PC-3 (cell line): ENCODE measurements at regions not wholly inside any gene's neighbourhood (a gene's known extent, or its start where the extent isn't known, plus 50 kb on each side); places are given as distances from the start of the nearest gene placed in this dataset.

Experiments
- ATAC-seq: fragments of 200-7000 bp; cut with Tn5 transposase; 2 replicates; pipeline ENCODE4 v1.9.1; 2020; ENCODE audit warnings: mild to moderate bottlenecking, moderate library complexity
- BruUV-seq: library from RNA; stranded (reverse); fragments of 400-500 nt; replicated peaks from 2 replicates; lab custom pipeline; 2021; lab: Mats Ljungman, UMichigan
- CTCF ChIA-PET: fragments of 300-600 bp; sonication (Branson Sonifier 250); formaldehyde crosslinking; loops from one replicate; lab custom pipeline; 2022; ENCODE audit warnings: antibody characterized with exemption; lab: Charles Lee
- POLR2A ChIA-PET: fragments of 300-600 bp; sonication (Branson Sonifier 250); formaldehyde crosslinking; loops from one replicate; lab custom pipeline; 2022; ENCODE audit warnings: antibody characterized with exemption; ENCODE audit not compliant: unreplicated experiment; lab: Charles Lee
- DNase-seq: peaks from one replicate; pipeline ENCODE4 v3.0.0-alpha.2; 2015
- H2AFZ ChIP-seq: fragments of 300-600 bp; sonication (generic); 2 replicates; pipeline ENCODE4 v1.6.0; 2016; ENCODE audit warnings: antibody characterized with exemption, low read length
- H3F3A ChIP-seq: fragments of 300-600 bp; sonication (generic); one replicate; pipeline ENCODE4 v1.6.0; 2017; ENCODE audit warnings: antibody characterized with exemption, low read length, control low read depth, mild to moderate bottlenecking; ENCODE audit not compliant: unreplicated experiment
- H3K27ac ChIP-seq: fragments of 300-600 bp; sonication (generic); 2 replicates; pipeline ENCODE4 v1.5.1; 2016; ENCODE audit warnings: mild to moderate bottlenecking, low read length
- H3K27me3 ChIP-seq: fragments of 300-600 bp; sonication (generic); 2 replicates; pipeline ENCODE4 v1.6.1; 2016; ENCODE audit warnings: low read length, mixed read lengths
- H3K36me3 ChIP-seq: fragments of 300-600 bp; sonication (generic); 2 replicates; pipeline ENCODE4 v1.6.1; 2016; ENCODE audit warnings: low read depth, mixed run types, low read length, mixed read lengths
- H3K4me1 ChIP-seq: fragments of 300-600 bp; sonication (generic); 2 replicates; pipeline ENCODE4 v1.5.1; 2016; ENCODE audit warnings: low read length; ENCODE audit not compliant: insufficient read depth
- H3K4me2 ChIP-seq: fragments of 300-600 bp; sonication (generic); 2 replicates; pipeline ENCODE4 v1.6.0; 2016; ENCODE audit warnings: low read length
- H3K4me3 ChIP-seq: fragments of 300-600 bp; sonication (generic); 2 replicates; pipeline ENCODE4 v1.5.1; 2016; ENCODE audit warnings: mild to moderate bottlenecking, low read length, mixed read lengths
- H3K79me2 ChIP-seq: fragments of 300-600 bp; sonication (generic); 2 replicates; pipeline ENCODE4 v1.6.1; 2017; ENCODE audit warnings: low read length, mixed read lengths
- H3K9ac ChIP-seq: fragments of 300-600 bp; sonication (generic); 2 replicates; pipeline ENCODE4 v1.6.0; 2016; ENCODE audit warnings: mild to moderate bottlenecking, low read length
- H3K9me2 ChIP-seq: fragments of 300-600 bp; sonication (generic); replicated peaks from 2 replicates; pipeline ENCODE4 v1.6.1; 2016; ENCODE audit warnings: mixed run types, low read length, mixed read lengths
- H3K9me3 ChIP-seq: fragments of 300-600 bp; sonication (generic); 2 replicates; pipeline ENCODE4 v1.6.1; 2016; ENCODE audit warnings: low read length, mixed read lengths
- H4K20me1 ChIP-seq: fragments of 300-600 bp; sonication (generic); 2 replicates; pipeline ENCODE4 v1.6.1; 2016; ENCODE audit warnings: low read length, mixed read lengths
- EZH2 ChIP-seq: fragments of 300-600 bp; sonication (generic); IDR thresholded peaks from one replicate; pipeline ENCODE4 v1.6.1; 2017; ENCODE audit warnings: antibody characterized with exemption, mild to moderate bottlenecking, low read length; ENCODE audit not compliant: unreplicated experiment
- EZH2phosphoT487 ChIP-seq: fragments of 300-600 bp; sonication (generic); IDR thresholded peaks from 2 replicates; pipeline ENCODE4 v1.6.1; 2018; ENCODE audit warnings: mild to moderate bottlenecking, antibody characterized with exemption, low read length, borderline replicate concordance
- intact Hi-C: fragments of 100-400 bp; cut with micrococcal nuclease; formaldehyde crosslinking; loops from 2 replicates; pipeline ENCODE4 v1.9.0; 2023
- TF ChIP-seq, protein P1 (sequence below): fragments of 300-600 bp; sonication (generic); conservative IDR thresholded peaks from 2 replicates; pipeline ENCODE4 v1.5.1; 2017; ENCODE audit warnings: antibody characterized with exemption, low read depth, mild to moderate bottlenecking, low read length

DNA sequence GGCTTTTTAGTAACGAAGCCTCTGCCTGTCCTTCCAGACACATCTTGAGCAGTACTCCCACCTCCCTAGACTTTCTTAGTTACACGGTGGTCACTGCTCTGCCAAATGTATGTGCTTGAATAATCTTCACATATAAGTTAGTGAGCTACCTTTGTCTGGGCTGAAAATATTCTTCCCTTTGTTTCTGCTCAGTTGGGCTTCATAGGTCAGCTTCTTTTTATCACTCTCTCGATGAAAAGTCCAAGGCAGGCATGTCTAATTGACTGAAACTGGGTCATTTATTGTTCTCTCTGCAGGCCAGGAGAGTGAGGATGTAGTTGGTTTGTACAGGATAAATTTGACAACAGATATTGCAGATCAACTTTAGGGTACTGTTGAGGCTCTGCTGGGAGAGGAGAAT is 636.7 kb upstream of the IGFBP3 start:
- H3K4me3 ChIP-seq, result no peak overlapping the region
- no peak overlapping the region for H2AFZ ChIP-seq
- no peaks in the 10 kb centered on the region for H3K9me3 ChIP-seq
- H3K79me2 ChIP-seq, result no peaks in the 10 kb centered on the region
- H3K9me2 ChIP-seq, result no peaks in the 10 kb centered on the region
- H4K20me1 ChIP-seq, result no peaks in the 10 kb centered on the region
- no peak for TF ChIP-seq EZH2
- no peak for TF ChIP-seq EZH2phosphoT487
- TF ChIP-seq, protein P1, sequence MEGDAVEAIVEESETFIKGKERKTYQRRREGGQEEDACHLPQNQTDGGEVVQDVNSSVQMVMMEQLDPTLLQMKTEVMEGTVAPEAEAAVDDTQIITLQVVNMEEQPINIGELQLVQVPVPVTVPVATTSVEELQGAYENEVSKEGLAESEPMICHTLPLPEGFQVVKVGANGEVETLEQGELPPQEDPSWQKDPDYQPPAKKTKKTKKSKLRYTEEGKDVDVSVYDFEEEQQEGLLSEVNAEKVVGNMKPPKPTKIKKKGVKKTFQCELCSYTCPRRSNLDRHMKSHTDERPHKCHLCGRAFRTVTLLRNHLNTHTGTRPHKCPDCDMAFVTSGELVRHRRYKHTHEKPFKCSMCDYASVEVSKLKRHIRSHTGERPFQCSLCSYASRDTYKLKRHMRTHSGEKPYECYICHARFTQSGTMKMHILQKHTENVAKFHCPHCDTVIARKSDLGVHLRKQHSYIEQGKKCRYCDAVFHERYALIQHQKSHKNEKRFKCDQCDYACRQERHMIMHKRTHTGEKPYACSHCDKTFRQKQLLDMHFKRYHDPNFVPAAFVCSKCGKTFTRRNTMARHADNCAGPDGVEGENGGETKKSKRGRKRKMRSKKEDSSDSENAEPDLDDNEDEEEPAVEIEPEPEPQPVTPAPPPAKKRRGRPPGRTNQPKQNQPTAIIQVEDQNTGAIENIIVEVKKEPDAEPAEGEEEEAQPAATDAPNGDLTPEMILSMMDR, result no peak
- no TSS peak for BruUV-seq
- H3K27me3 ChIP-seq, result no peaks in the 10 kb centered on the region
- CTCF ChIA-PET, result no interaction called here
- DNase-seq (no peak), ATAC-seq (no peak)
- intact Hi-C loops, result no loop called here
- no peak overlapping the region for H3K27ac ChIP-seq
- POLR2A ChIA-PET, result no interaction called here
- no peaks in the 10 kb centered on the region for H3F3A ChIP-seq
- no peak overlapping the region for H3K4me2 ChIP-seq
- H3K9ac ChIP-seq, result no peak overlapping the region
- no peaks in the 10 kb centered on the region for H3K36me3 ChIP-seq
- H3K4me1 ChIP-seq, result peaks cover 9% of the 10 kb centered on the region

DNA sequence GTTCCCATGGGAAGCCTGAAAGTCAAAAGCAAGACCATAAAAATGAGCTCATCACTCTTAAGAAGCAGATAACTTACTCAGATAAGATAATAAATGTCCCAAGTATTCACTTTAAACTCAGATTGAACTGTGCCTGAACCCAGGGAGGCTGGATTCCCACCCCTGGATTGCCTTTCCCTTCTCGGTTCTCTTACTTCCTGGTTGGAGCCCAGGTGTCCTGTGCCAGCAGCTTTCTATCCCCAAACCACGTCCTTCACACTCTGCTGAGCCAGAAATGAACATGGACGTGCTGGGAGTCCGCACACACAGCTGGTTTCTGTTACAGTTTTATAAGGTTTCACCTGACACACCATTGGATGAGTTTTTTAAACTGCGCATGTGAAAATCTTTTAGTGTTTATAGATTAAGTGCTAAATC is 636.2 kb upstream of the IGFBP3 start:
- no peaks in the 10 kb centered on the region for H3K9me3 ChIP-seq
- peaks cover 9% of the 10 kb centered on the region for H3K4me1 ChIP-seq
- ATAC-seq (no peak), DNase-seq (no peak)
- H3K27me3 ChIP-seq, result no peaks in the 10 kb centered on the region
- no peak overlapping the region for H3K9ac ChIP-seq
- no peaks in the 10 kb centered on the region for H3F3A ChIP-seq
- no peaks in the 10 kb centered on the region for H3K79me2 ChIP-seq
- ChIA-PET CTCF (no interaction called here), POLR2A (no interaction called here)
- H3K9me2 ChIP-seq, result no peaks in the 10 kb centered on the region
- no peak overlapping the region for H2AFZ ChIP-seq
- intact Hi-C loops, result no loop called here
- no peak overlapping the region for H3K4me2 ChIP-seq
- H3K36me3 ChIP-seq, result no peaks in the 10 kb centered on the region
- no peaks in the 10 kb centered on the region for H4K20me1 ChIP-seq
- no peak overlapping the region for H3K4me3 ChIP-seq
- TF ChIP-seq EZH2phosphoT487 (no peak), EZH2 (no peak)
- TF ChIP-seq, protein P1, result no peak
- no TSS peak for BruUV-seq
- no peak overlapping the region for H3K27ac ChIP-seq

DNA sequence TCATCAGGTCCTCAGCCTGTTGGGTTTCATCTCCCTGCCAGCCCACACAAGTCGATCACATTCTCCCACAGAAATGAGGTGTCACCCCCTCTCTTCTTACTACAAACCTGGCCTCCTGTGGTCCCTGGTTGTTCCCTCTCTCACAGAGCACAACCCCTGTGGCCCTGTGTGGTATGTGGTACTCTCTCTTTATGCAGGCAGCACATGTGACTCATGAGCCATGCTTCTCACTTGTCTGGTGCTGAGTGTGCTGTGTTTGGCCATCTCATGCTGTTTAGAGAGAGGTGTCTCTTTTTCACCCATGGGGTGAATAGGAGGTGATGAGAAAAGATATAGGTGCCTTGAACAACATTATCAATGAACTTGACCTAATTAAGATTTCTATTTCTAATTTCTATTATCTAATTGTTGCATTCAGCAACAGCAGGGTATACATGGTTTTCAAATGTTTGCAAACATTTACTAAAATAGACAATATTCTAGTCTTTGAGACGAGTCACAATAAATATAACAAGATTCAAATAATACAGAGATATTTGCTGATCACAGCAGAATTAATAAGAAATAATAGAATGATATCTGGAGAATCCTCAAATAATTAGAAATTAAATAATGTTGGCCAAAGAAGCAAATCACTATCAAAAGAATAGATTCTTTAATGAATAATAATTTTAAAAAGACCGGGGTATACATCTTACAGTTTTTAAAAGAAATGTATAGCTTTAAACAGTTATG is 633.8 kb upstream of the IGFBP3 start:
- Histone ChIP-seq H3F3A (no peaks in the 10 kb centered on the region), H3K36me3 (no peaks in the 10 kb centered on the region), H3K9me2 (no peaks in the 10 kb centered on the region), H3K4me2 (no peak overlapping the region), H3K27me3 (no peaks in the 10 kb centered on the region), H3K79me2 (no peaks in the 10 kb centered on the region), H3K27ac (no peak overlapping the region), H3K9me3 (no peaks in the 10 kb centered on the region), H3K9ac (no peak overlapping the region), H3K4me3 (no peak overlapping the region), H3K4me1 (peaks cover 9% of the 10 kb centered on the region), H4K20me1 (no peaks in the 10 kb centered on the region), H2AFZ (no peak overlapping the region)
- CTCF ChIA-PET, result interaction anchor here (0.7 kb wide), 1 partner anchor 175 kb away, joined by 3 read pairs; no protein-coding TSS in a partner anchor
- intact Hi-C loops, result no loop called here
- TF ChIP-seq, protein P1, result no peak
- TF ChIP-seq EZH2 (no peak), EZH2phosphoT487 (no peak)
- peak; percentile 19 for DNase-seq
- POLR2A ChIA-PET, result no interaction called here
- no TSS peak for BruUV-seq
- no peak for ATAC-seq
